Gastroesophageal sphincter (tissue), 3 donors: ENCODE measurements at regions not wholly inside any gene's neighbourhood (a gene's known extent, or its start where the extent isn't known, plus 50 kb on each side); places are given as distances from the start of the nearest gene placed in this dataset.

ENCODE experiments used
- CTCF ChIP-seq, 4 experiments: fragments of 200-600 bp in 2 of 4; fragments of 450-650 bp in 2 of 4; sonication (generic) in 1 of 4; IDR thresholded peaks; one replicate each; pipeline ENCODE4 v1.5.1; 2017 to 2019; ENCODE audit warnings: antibody characterized with exemption in 4 of 4, mild to moderate bottlenecking in 2 of 4, moderate library complexity in 2 of 4
- EP300 ChIP-seq: sonication (generic); formaldehyde crosslinking; IDR thresholded peaks from one replicate; pipeline ENCODE4 v1.6.1; 2017; ENCODE audit warnings: antibody characterized with exemption, mild to moderate bottlenecking
- POLR2A ChIP-seq, 2 donors: fragments of 450-650 bp; IDR thresholded peaks; one replicate each; pipeline ENCODE4 v1.6.1; 2017; ENCODE audit warnings: antibody characterized with exemption in 2 of 2, mild to moderate bottlenecking in 2 of 2, moderate library complexity in 1 of 2
- POLR2AphosphoS5 ChIP-seq: sonication (generic); formaldehyde crosslinking; IDR thresholded peaks from one replicate; pipeline ENCODE4 v1.6.1; 2017; ENCODE audit warnings: antibody characterized with exemption

- TF ChIP-seq CTCF (IDR thresholded peaks at IDR 0.05), result no peak
- no peak for TF ChIP-seq EP300
- TF ChIP-seq POLR2AphosphoS5, result no peak
- TF ChIP-seq POLR2A (IDR thresholded peaks at IDR 0.05), result no peak
Observed at GRCh38 chr18:51639541-51639940, 442.1 kb upstream of the MEX3C start.
